Neuronal stem cell (in vitro differentiated cells): ENCODE measurements at regions not wholly inside any gene's neighbourhood (a gene's known extent, or its start where the extent isn't known, plus 50 kb on each side); places are given as distances from the start of the nearest gene placed in this dataset.

ENCODE experiments used
- DNase-seq: peaks from one replicate; pipeline ENCODE4 v3.0.0-alpha.2; 2013; ENCODE audit warnings: low spot score
- H2AFZ ChIP-seq: one replicate; pipeline ENCODE4 v1.6.1; 2013; ENCODE audit warnings: mild to moderate bottlenecking, low read length, inconsistent platforms
- H2AK5ac ChIP-seq: 2 replicates; pipeline ENCODE4 v1.6.1; 2013; ENCODE audit warnings: low read depth, mild to moderate bottlenecking, inconsistent platforms, low read length, moderate library complexity, mixed read lengths
- H2BK120ac ChIP-seq: 2 replicates; pipeline ENCODE4 v1.6.1; 2013; ENCODE audit warnings: low read depth, mild to moderate bottlenecking, inconsistent platforms, low read length, moderate library complexity, mixed read lengths
- H2BK12ac ChIP-seq: one replicate; pipeline ENCODE4 v1.6.1; 2013; ENCODE audit warnings: low read length, inconsistent platforms
- H2BK15ac ChIP-seq: 2 replicates; pipeline ENCODE4 v1.6.1; 2013; ENCODE audit warnings: mild to moderate bottlenecking, low read length, inconsistent platforms, mixed read lengths
- H2BK5ac ChIP-seq: one replicate; pipeline ENCODE4 v1.6.1; 2013; ENCODE audit warnings: inconsistent platforms, mild to moderate bottlenecking, low read length, moderate library complexity
- H3K14ac ChIP-seq: one replicate; pipeline ENCODE4 v1.6.1; 2013; ENCODE audit warnings: low read length, inconsistent platforms
- H3K18ac ChIP-seq: 2 replicates; pipeline ENCODE4 v1.6.1; 2013; ENCODE audit warnings: low read length, inconsistent platforms
- H3K23ac ChIP-seq: 2 replicates; pipeline ENCODE4 v1.6.1; 2013; ENCODE audit warnings: low read depth, mild to moderate bottlenecking, mixed read lengths, low read length, inconsistent platforms; ENCODE audit not compliant: poor library complexity
- H3K27ac ChIP-seq: replicated peaks from 3 replicates; pipeline ENCODE4 v1.5.1; 2013; ENCODE audit warnings: low read length, inconsistent platforms
- H3K27me3 ChIP-seq, 3 experiments: 2 replicates each; pipeline ENCODE4 v1.6.1; 2013; ENCODE audit warnings: low read length in 3 of 3, mild to moderate bottlenecking in 2 of 3, inconsistent platforms in 1 of 3, low read depth in 1 of 3, mixed read lengths in 1 of 3, moderate library complexity in 1 of 3; ENCODE audit not compliant: control insufficient read depth in 3 of 3, insufficient read depth in 3 of 3
- H3K36me3 ChIP-seq, 2 donors: replicated peaks in 1 of 2; 2 replicates each; pipeline ENCODE4 v1.6.1; 2013; ENCODE audit warnings: low read length in 2 of 2; ENCODE audit not compliant: control insufficient read depth in 2 of 2, insufficient read depth in 2 of 2
- H3K4ac ChIP-seq: 2 replicates; pipeline ENCODE4 v1.6.1; 2013; ENCODE audit warnings: inconsistent platforms, mild to moderate bottlenecking, low read length, moderate library complexity
- H3K4me1 ChIP-seq, 2 donors: 1 replicate in 1 of 2; 2 replicates in 1 of 2; pipeline ENCODE4 v1.6.1; 2013; ENCODE audit warnings: low read length in 2 of 2, low read depth in 1 of 2; ENCODE audit not compliant: control insufficient read depth in 2 of 2, insufficient read depth in 1 of 2
- H3K4me2 ChIP-seq: one replicate; pipeline ENCODE4 v1.6.1; 2013; ENCODE audit warnings: mild to moderate bottlenecking, low read length, inconsistent platforms; ENCODE audit not compliant: insufficient read depth, poor library complexity, severe bottlenecking
- H3K4me3 ChIP-seq, 2 donors: 2 replicates each; pipeline ENCODE4 v1.5.1; 2013; ENCODE audit warnings: low read length in 2 of 2, mild to moderate bottlenecking in 2 of 2, inconsistent platforms in 1 of 2, moderate library complexity in 1 of 2
- H3K79me1 ChIP-seq: one replicate; pipeline ENCODE4 v1.6.1; 2013; ENCODE audit warnings: low read depth, mild to moderate bottlenecking, inconsistent platforms, low read length, moderate library complexity
- H3K9ac ChIP-seq: one replicate; pipeline ENCODE4 v1.6.1; 2013; ENCODE audit warnings: mild to moderate bottlenecking, low read depth, low read length, inconsistent platforms; ENCODE audit not compliant: poor library complexity
- H3K9me3 ChIP-seq, 2 donors: replicated peaks in 1 of 2; 2 replicates each; pipeline versions ENCODE3 to v1.6.1; 2013; ENCODE audit warnings: low read length in 2 of 2, mild to moderate bottlenecking in 2 of 2, inconsistent platforms in 1 of 2, low read depth in 1 of 2, mixed read lengths in 1 of 2, moderate library complexity in 1 of 2; ENCODE audit not compliant: control insufficient read depth in 2 of 2, insufficient read depth in 1 of 2
- H4K8ac ChIP-seq: one replicate; pipeline ENCODE4 v1.6.1; 2013; ENCODE audit warnings: low read depth, mild to moderate bottlenecking, inconsistent platforms, low read length, moderate library complexity
- H4K91ac ChIP-seq: one replicate; pipeline ENCODE4 v1.6.1; 2013; ENCODE audit warnings: low read length, low read depth, mild to moderate bottlenecking, inconsistent platforms; ENCODE audit not compliant: poor library complexity
- WGBS, 2 donors: extraction: QIAGEN DNeasy Blood & Tissue Kit; methylation state at CpG; one replicate each; pipeline ENCODE4 v1.1.7; 2013; ENCODE audit warnings: missing lambda C conversion rate in 2 of 2, mixed read lengths in 1 of 2; ENCODE audit not compliant: insufficient read length in 2 of 2, insufficient replicate concordance in 1 of 2; ENCODE audit errors: extremely low coverage in 2 of 2; 5-methylcytosine and 5-hydroxymethylcytosine counted together

- WGBS, 2 donors, result no CpG with 5 or more reads among the region's 1 CpG
- Histone ChIP-seq H3K9me3 (no peaks in the 10 kb centered on the region), H2AK5ac (no peak overlapping the region), H4K8ac (no peak overlapping the region), H3K4me2 (no peak overlapping the region), H3K23ac (no peak overlapping the region), H2BK12ac (no peak overlapping the region), H4K91ac (no peak overlapping the region), H3K18ac (no peak overlapping the region), H2BK120ac (no peak overlapping the region), H3K4me1 (peaks cover 0 to 3% of the 10 kb centered on the region in 2 donors), H2BK5ac (no peak overlapping the region), H2BK15ac (no peak overlapping the region), H3K36me3 (no peaks in the 10 kb centered on the region), H3K27ac (peak overlapping the region; percentile 43), H3K4ac (no peak overlapping the region), H3K27me3 (no peaks in the 10 kb centered on the region), H3K79me1 (no peaks in the 10 kb centered on the region), H3K9ac (no peak overlapping the region), H3K4me3 (no peak overlapping the region), H2AFZ (no peak overlapping the region), H3K14ac (no peak overlapping the region)
- peak; percentile 39 for DNase-seq
Observed at GRCh38 chr9:11992866-11993265, 700.3 kb upstream of the TYRP1 start.

- Histone ChIP-seq H2BK15ac (no peak overlapping the region), H4K8ac (no peak overlapping the region), H3K79me1 (no peaks in the 10 kb centered on the region), H2BK12ac (no peak overlapping the region), H3K27me3 (no peaks in the 10 kb centered on the region), H3K23ac (no peak overlapping the region), H4K91ac (no peak overlapping the region), H3K18ac (no peak overlapping the region), H2AFZ (no peak overlapping the region), H3K27ac (no peak overlapping the region), H3K14ac (no peak overlapping the region), H2BK5ac (no peak overlapping the region), H3K9ac (no peak overlapping the region), H3K36me3 (no peaks in the 10 kb centered on the region), H2AK5ac (no peak overlapping the region), H3K4me1 (no peaks in the 10 kb centered on the region), H2BK120ac (no peak overlapping the region), H3K4me3 (no peak overlapping the region), H3K9me3 (peaks cover 0 to 1% of the 10 kb centered on the region in 2 donors), H3K4me2 (no peak overlapping the region), H3K4ac (no peak overlapping the region)
- no CpG with 5 or more reads among the region's 1 CpG for WGBS, 2 donors
- DNase-seq, result no peak
Observed at GRCh38 chr9:12014488-12014887, 678.7 kb upstream of the TYRP1 start.

GRCh38 chr9:12054235-12054634 lies 639.0 kb upstream of the TYRP1 start:
- H3K79me1 ChIP-seq, result no peaks in the 10 kb centered on the region
- H3K4me1 ChIP-seq, result no peaks in the 10 kb centered on the region
- no peak overlapping the region for H4K8ac ChIP-seq
- DNase-seq, result no peak
- H3K4me3 ChIP-seq, result peak overlapping the region in 1 of 2 donors; percentile 60
- no CpG with 5 or more reads among the region's 8 CpGs for WGBS, 2 donors
- peaks cover 0 to 3% of the 10 kb centered on the region in 2 donors for H3K9me3 ChIP-seq
- no peak overlapping the region for H2BK12ac ChIP-seq
- no peak overlapping the region for H2BK15ac ChIP-seq
- no peak overlapping the region for H3K27ac ChIP-seq
- H3K36me3 ChIP-seq, result no peaks in the 10 kb centered on the region
- H3K27me3 ChIP-seq, result no peaks in the 10 kb centered on the region
- H2AK5ac ChIP-seq, result no peak overlapping the region
- no peak overlapping the region for H2AFZ ChIP-seq
- H3K23ac ChIP-seq, result no peak overlapping the region
- no peak overlapping the region for H2BK5ac ChIP-seq
- no peak overlapping the region for H4K91ac ChIP-seq
- H2BK120ac ChIP-seq, result no peak overlapping the region
- H3K9ac ChIP-seq, result no peak overlapping the region
- H3K4ac ChIP-seq, result no peak overlapping the region
- no peak overlapping the region for H3K18ac ChIP-seq
- H3K14ac ChIP-seq, result no peak overlapping the region
- H3K4me2 ChIP-seq, result no peak overlapping the region

GRCh38 chr9:12056874-12057273 lies 636.3 kb upstream of the TYRP1 start:
- Histone ChIP-seq H2BK12ac (no peak overlapping the region), H3K4me2 (no peak overlapping the region), H3K27me3 (no peaks in the 10 kb centered on the region), H4K8ac (no peak overlapping the region), H3K14ac (no peak overlapping the region), H3K79me1 (no peaks in the 10 kb centered on the region), H4K91ac (no peak overlapping the region), H3K23ac (no peak overlapping the region), H2AK5ac (no peak overlapping the region), H2BK15ac (no peak overlapping the region), H3K4ac (no peak overlapping the region), H3K9me3 (peaks cover 0 to 3% of the 10 kb centered on the region in 2 donors), H3K36me3 (no peaks in the 10 kb centered on the region), H2BK120ac (no peak overlapping the region), H3K4me1 (no peaks in the 10 kb centered on the region), H3K27ac (no peak overlapping the region), H2AFZ (no peak overlapping the region), H3K9ac (no peak overlapping the region), H2BK5ac (no peak overlapping the region), H3K18ac (no peak overlapping the region), H3K4me3 (no peak overlapping the region)
- DNase-seq, result no peak
- WGBS, 2 donors, result no CpG with 5 or more reads among the region's 2 CpGs
